PC-3 (cell line): ENCODE measurements at regions not wholly inside any gene's neighbourhood (a gene's known extent, or its start where the extent isn't known, plus 50 kb on each side); places are given as distances from the start of the nearest gene placed in this dataset.
"Not testable (repeated sequence)": the region's sequence is repeated elsewhere in the genome, so short reads cannot be mapped to it uniquely, and the experiment has no call there.

Experiments
- CTCF ChIP-seq: fragments of 300-600 bp; sonication (generic); conservative IDR thresholded peaks from 2 replicates; pipeline ENCODE4 v1.5.1; 2017; ENCODE audit warnings: antibody characterized with exemption, low read depth, mild to moderate bottlenecking, low read length
- EZH2phosphoT487 ChIP-seq: fragments of 300-600 bp; sonication (generic); IDR thresholded peaks from 2 replicates; pipeline ENCODE4 v1.6.1; 2018; ENCODE audit warnings: mild to moderate bottlenecking, antibody characterized with exemption, low read length, borderline replicate concordance

GRCh38 chr11:3571752-3572151 lies 70.0 kb downstream of the ART5 start:
- not testable (repeated sequence) for TF ChIP-seq CTCF, EZH2phosphoT487
